Osteocyte (in vitro differentiated cells): ENCODE measurements at regions not wholly inside any gene's neighbourhood (a gene's known extent, or its start where the extent isn't known, plus 50 kb on each side); places are given as distances from the start of the nearest gene placed in this dataset.

Experiments
- DNase-seq: peaks from one replicate; pipeline ENCODE4 v3.0.0; 2021; ENCODE audit warnings: mixed read lengths; ENCODE audit not compliant: unreplicated experiment; ENCODE audit errors: extremely low spot score
- H3K27ac Mint-ChIP-seq: one replicate; pipeline ENCODE4 v1.8.0; 2021; ENCODE audit warnings: mild to moderate bottlenecking, mixed read lengths; ENCODE audit not compliant: unreplicated experiment
- H3K27me3 Mint-ChIP-seq: one replicate; pipeline ENCODE4 v1.8.0; 2021; ENCODE audit warnings: mixed read lengths; ENCODE audit not compliant: unreplicated experiment
- H3K36me3 Mint-ChIP-seq: one replicate; pipeline ENCODE4 v1.8.0; 2021; ENCODE audit warnings: mixed read lengths; ENCODE audit not compliant: unreplicated experiment
- H3K4me1 Mint-ChIP-seq: one replicate; pipeline ENCODE4 v1.8.0; 2021; ENCODE audit warnings: mixed read lengths; ENCODE audit not compliant: unreplicated experiment
- H3K4me3 Mint-ChIP-seq: one replicate; pipeline ENCODE4 v1.8.0; 2021; ENCODE audit warnings: mild to moderate bottlenecking, moderate library complexity, mixed read lengths; ENCODE audit not compliant: unreplicated experiment
- H3K9me3 Mint-ChIP-seq: one replicate; pipeline ENCODE4 v1.8.0; 2021; ENCODE audit warnings: mixed read lengths; ENCODE audit not compliant: unreplicated experiment
- TF ChIP-seq, protein P1 (sequence below): fragments of 200-600 bp; sonication (generic); IDR thresholded peaks from 2 replicates; pipeline ENCODE4 v1.5.0; 2021; ENCODE audit warnings: antibody characterized with exemption, mild to moderate bottlenecking, moderate library complexity

DNA sequence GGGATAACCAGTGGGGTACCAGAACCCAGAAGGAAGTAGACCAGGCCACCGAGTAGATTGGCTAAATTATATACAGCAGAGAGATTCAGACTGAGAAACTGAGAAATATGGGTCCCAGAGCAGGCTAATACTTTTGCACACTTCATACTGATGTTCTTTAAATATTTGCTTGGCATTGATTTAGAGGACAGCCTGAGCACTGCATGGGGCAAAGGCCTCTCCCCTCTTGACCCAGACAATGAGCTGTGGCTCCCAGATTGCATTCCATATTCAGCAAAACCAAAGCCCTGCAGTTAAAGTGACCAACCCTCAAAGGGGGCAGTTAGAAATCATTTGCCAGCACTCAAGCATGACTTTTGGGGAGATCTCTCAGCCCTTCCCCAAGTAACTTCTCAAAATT, 279.2 kb downstream of the SUDS3 start:
- Mint-ChIP-seq H3K9me3 (peaks cover 17% of the 10 kb centered on the region), H3K36me3 (no peaks in the 10 kb centered on the region), H3K4me1 (no peaks in the 10 kb centered on the region), H3K27me3 (no peaks in the 10 kb centered on the region), H3K27ac (no peak overlapping the region), H3K4me3 (no peak overlapping the region)
- TF ChIP-seq, protein P1, sequence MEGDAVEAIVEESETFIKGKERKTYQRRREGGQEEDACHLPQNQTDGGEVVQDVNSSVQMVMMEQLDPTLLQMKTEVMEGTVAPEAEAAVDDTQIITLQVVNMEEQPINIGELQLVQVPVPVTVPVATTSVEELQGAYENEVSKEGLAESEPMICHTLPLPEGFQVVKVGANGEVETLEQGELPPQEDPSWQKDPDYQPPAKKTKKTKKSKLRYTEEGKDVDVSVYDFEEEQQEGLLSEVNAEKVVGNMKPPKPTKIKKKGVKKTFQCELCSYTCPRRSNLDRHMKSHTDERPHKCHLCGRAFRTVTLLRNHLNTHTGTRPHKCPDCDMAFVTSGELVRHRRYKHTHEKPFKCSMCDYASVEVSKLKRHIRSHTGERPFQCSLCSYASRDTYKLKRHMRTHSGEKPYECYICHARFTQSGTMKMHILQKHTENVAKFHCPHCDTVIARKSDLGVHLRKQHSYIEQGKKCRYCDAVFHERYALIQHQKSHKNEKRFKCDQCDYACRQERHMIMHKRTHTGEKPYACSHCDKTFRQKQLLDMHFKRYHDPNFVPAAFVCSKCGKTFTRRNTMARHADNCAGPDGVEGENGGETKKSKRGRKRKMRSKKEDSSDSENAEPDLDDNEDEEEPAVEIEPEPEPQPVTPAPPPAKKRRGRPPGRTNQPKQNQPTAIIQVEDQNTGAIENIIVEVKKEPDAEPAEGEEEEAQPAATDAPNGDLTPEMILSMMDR = no peak
- no peak for DNase-seq

DNA sequence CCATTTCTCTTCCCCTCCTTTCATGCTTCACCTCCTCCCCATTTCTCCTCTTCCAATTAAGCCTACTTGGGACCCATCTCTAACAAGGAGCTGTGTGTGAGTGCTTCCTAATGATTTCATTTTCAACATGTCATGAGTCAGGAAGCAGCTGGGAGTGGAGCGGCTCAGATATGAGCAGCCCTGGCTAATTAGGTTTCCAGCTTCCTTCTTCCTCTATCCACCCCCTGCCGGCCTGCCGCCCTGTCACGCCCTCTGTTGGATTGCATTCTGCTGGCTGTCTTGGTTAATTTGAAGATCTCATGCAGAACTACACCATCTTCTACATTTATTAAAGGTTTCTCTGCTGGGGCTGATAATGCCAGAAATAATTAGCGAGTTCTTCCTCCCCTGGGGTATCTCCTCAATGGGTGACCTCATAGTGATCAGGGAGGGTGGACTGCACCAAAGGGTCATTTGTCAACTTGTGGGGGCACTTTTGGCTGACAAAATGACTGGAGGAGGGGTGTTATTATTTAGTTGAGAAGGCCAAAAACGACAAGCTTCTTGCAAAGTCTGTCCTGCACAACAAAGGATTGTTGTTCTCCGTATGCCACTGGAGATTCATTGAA, 300.9 kb upstream of the SRRM4 start:
- no peak overlapping the region for H3K4me3 Mint-ChIP-seq
- DNase-seq = no peak
- H3K36me3 Mint-ChIP-seq = no peaks in the 10 kb centered on the region
- H3K27ac Mint-ChIP-seq = no peak overlapping the region
- H3K27me3 Mint-ChIP-seq = no peaks in the 10 kb centered on the region
- TF ChIP-seq, protein P1 = no peak
- H3K4me1 Mint-ChIP-seq = no peaks in the 10 kb centered on the region
- peaks cover 48% of the 10 kb centered on the region for H3K9me3 Mint-ChIP-seq

DNA sequence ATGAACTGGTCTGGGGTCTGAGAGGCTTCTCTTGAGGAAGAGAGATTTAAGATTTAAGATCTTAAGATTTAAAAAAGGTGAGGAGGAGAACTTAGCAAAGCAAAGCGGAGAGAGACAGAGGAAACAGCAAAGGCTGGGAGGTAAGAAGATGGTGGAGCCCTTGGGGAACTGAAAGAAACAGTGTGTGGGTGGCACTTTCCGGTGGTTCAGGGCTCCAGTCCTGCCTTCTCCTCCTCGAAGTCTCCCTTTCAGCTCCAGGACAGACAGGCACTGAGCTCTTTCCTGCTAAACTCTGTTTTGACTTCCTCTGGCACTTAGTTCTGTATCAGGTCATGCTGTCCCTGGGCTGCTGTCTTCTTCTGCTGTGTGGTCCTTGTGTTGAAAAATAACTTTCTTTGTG, 298.7 kb upstream of the SRRM4 start:
- TF ChIP-seq, protein P1 = no peak
- no peaks in the 10 kb centered on the region for H3K36me3 Mint-ChIP-seq
- H3K4me3 Mint-ChIP-seq = no peak overlapping the region
- no peak for DNase-seq
- peaks cover 40% of the 10 kb centered on the region for H3K9me3 Mint-ChIP-seq
- H3K27ac Mint-ChIP-seq = no peak overlapping the region
- H3K27me3 Mint-ChIP-seq = no peaks in the 10 kb centered on the region
- no peaks in the 10 kb centered on the region for H3K4me1 Mint-ChIP-seq

DNA sequence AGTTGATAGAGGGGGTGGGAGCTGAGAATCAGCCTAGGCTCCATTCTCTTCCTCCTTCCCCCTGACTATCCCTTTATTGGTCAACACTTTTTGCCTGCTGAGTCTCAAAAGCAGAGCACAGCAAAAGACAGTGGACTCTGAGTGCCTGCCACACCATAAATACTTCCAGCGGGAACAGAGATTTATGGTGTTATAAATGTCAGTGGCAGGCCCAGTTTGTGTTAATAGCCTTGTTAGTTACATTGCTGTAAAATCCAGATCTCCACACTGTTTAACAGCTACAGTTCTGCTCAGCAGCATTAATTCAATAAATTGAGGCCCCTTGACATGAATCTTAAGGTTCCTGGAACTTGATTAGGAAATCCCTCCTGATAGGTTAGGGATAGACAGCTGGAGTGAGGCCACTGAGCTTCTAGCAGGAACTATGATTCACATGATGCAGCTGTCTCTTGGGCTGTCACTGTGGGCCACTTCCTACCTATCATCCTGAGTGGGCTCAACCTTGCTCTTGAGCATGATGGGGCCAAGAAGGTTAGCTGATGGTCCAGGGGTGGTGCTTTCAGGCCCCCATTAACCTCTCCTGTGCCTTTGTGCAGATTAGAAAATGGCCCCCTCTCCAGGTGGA, 295.2 kb upstream of the SRRM4 start:
- no peak for DNase-seq
- Mint-ChIP-seq H3K4me3 (no peak overlapping the region), H3K4me1 (no peaks in the 10 kb centered on the region), H3K9me3 (peaks cover 30% of the 10 kb centered on the region), H3K27ac (no peak overlapping the region), H3K36me3 (no peaks in the 10 kb centered on the region), H3K27me3 (no peaks in the 10 kb centered on the region)
- TF ChIP-seq, protein P1 = no peak

DNA sequence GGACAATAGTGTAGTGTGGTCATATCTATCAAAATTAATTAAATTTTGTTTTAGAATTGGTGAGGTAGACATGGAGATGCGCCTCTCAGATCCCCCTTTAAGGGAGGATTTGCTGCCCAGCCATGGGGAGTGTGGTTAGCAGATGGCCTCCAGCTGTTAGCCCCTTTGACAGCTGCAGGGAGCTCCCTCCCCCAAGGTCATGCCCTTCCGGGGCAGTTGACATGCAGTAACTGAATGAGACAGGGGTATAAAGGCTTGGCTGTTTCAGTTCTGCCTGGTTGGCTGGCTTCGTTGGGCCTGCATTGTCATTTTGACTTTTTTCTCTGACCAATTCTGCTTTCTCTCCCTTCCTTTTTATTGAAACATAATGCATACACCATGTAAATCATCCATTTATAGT, 291.5 kb upstream of the SRRM4 start:
- Mint-ChIP-seq H3K27me3 (no peaks in the 10 kb centered on the region), H3K9me3 (peaks cover 32% of the 10 kb centered on the region), H3K4me3 (no peak overlapping the region), H3K36me3 (no peaks in the 10 kb centered on the region), H3K4me1 (no peaks in the 10 kb centered on the region), H3K27ac (no peak overlapping the region)
- no peak for DNase-seq
- TF ChIP-seq, protein P1 = no peak
